C4-2B (cell line): ENCODE measurements at regions not wholly inside any gene's neighbourhood (a gene's known extent, or its start where the extent isn't known, plus 50 kb on each side); places are given as distances from the start of the nearest gene placed in this dataset.

Experiments
- CTCF ChIP-seq: fragments of 450-650 bp; conservative IDR thresholded peaks from 2 replicates; pipeline ENCODE4 v1.5.1; 2017; ENCODE audit warnings: mild to moderate bottlenecking
- ZFX ChIP-seq: fragments of 450-650 bp; IDR thresholded peaks from 2 replicates; pipeline ENCODE4 v1.6.1; 2017

DNA sequence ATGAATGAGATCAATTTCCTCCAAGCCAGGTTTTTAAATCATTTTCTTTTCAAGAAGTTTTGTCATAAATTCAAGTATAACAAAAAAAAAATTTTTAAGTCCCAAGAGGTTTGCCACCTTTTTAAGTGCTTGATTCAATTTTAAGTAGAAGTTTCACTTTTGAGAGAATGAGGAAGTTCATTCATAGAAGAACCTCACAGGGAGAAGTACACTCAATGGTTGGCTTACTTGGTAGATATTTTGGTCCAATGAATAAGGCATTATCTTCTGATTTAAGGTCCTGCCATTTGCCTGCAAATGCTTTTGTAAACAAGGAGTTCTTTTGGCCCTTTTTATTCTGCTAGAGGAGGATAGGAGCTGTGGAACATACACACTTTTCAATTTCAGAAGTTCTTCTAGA lies 96.7 kb upstream of the NOVA1 start:
- TF ChIP-seq CTCF (no peak), ZFX (no peak)
